T-cell (primary cell): ENCODE measurements at regions not wholly inside any gene's neighbourhood (a gene's known extent, or its start where the extent isn't known, plus 50 kb on each side); places are given as distances from the start of the nearest gene placed in this dataset.

Source experiments
- ATAC-seq, 4 experiments: fragments of 200-7000 bp in 3 of 4; fragments of 150-1000 bp in 1 of 4; cut with Tn5 transposase; replicated peaks in 1 of 4; 1 replicate in 3 of 4; 2 replicates in 1 of 4; pipeline ENCODE4 v1.10.0; 2021; ENCODE audit warnings: moderate library complexity in 3 of 4, mild to moderate bottlenecking in 2 of 4, moderate number of reproducible peaks in 1 of 4
- CTCF ChIA-PET, 2 donors: fragments of 300-600 bp; sonication (Branson Sonifier 250); formaldehyde crosslinking; loops; one replicate each; lab custom pipeline; 2022; ENCODE audit warnings: antibody characterized with exemption in 2 of 2; lab: Charles Lee
- POLR2A ChIA-PET, 2 donors: fragments of 300-600 bp; sonication (Branson Sonifier 250); formaldehyde crosslinking; loops; one replicate each; lab custom pipeline; 2022; ENCODE audit warnings: antibody characterized with exemption in 2 of 2; lab: Charles Lee
- DNase-seq, 35 experiments: peaks; one replicate each; pipeline versions ENCODE4 v3.0.0 to v3.0.0-alpha.2; 2013 to 2023
- H3K27ac ChIP-seq: one replicate; pipeline ENCODE4 v1.5.1; 2013; ENCODE audit warnings: low read length
- H3K27me3 ChIP-seq, 2 experiments: replicated peaks in 1 of 2; 1 replicate in 1 of 2; 2 replicates in 1 of 2; pipeline versions ENCODE4 v1.6.1 to v1.7.0; 2013; ENCODE audit warnings: low read length in 1 of 2, mixed read lengths in 1 of 2; ENCODE audit not compliant: control insufficient read depth in 2 of 2, insufficient read depth in 2 of 2; ENCODE audit errors: extremely low read depth in 1 of 2
- H3K36me3 ChIP-seq, 2 donors: 1 replicate in 1 of 2; 2 replicates in 1 of 2; pipeline versions ENCODE4 v1.6.1 to v1.7.0; 2013; ENCODE audit warnings: low read length in 1 of 2; ENCODE audit not compliant: control insufficient read depth in 2 of 2, insufficient read depth in 1 of 2; ENCODE audit errors: extremely low read depth in 1 of 2
- H3K4me1 ChIP-seq, 2 experiments: 1 replicate in 1 of 2; 2 replicates in 1 of 2; pipeline versions ENCODE4 v1.6.1 to v1.7.0; 2013; ENCODE audit warnings: low read length in 2 of 2, mixed read lengths in 1 of 2; ENCODE audit not compliant: insufficient read depth in 2 of 2, control insufficient read depth in 1 of 2; ENCODE audit errors: extremely low read depth in 1 of 2
- H3K4me3 ChIP-seq, 2 donors: 1 replicate in 1 of 2; 2 replicates in 1 of 2; pipeline versions ENCODE4 v1.5.1 to v1.7.0; 2013; ENCODE audit warnings: mild to moderate bottlenecking in 2 of 2, low read length in 1 of 2, moderate library complexity in 1 of 2; ENCODE audit not compliant: control insufficient read depth in 1 of 2; ENCODE audit errors: extremely low read depth in 1 of 2
- H3K9me3 ChIP-seq: 2 replicates; pipeline ENCODE4 v1.7.0; 2013
- H3K27ac Mint-ChIP-seq, 2 donors: one replicate each; pipeline ENCODE4 v1.8.0; 2020 to 2021; ENCODE audit warnings: mild to moderate bottlenecking in 2 of 2, mixed read lengths in 2 of 2
- H3K27me3 Mint-ChIP-seq, 2 donors: one replicate each; pipeline ENCODE4 v1.8.0; 2021 to 2022; ENCODE audit warnings: mixed read lengths in 2 of 2
- H3K36me3 Mint-ChIP-seq: one replicate; pipeline ENCODE4 v1.8.0; 2021; ENCODE audit warnings: mixed read lengths
- H3K4me1 Mint-ChIP-seq, 3 donors: one replicate each; pipeline ENCODE4 v1.8.0; 2020 to 2022; ENCODE audit warnings: mixed read lengths in 3 of 3, mild to moderate bottlenecking in 1 of 3
- H3K4me3 Mint-ChIP-seq, 3 donors: one replicate each; pipeline ENCODE4 v1.8.0; 2020 to 2022; ENCODE audit warnings: mild to moderate bottlenecking in 3 of 3, mixed read lengths in 3 of 3, moderate library complexity in 3 of 3
- H3K9me3 Mint-ChIP-seq, 3 donors: one replicate each; pipeline ENCODE4 v1.8.0; 2020 to 2022; ENCODE audit warnings: mixed read lengths in 3 of 3
- WGBS: methylation state at CpG from one replicate; pipeline ENCODE4 v1.1.5; 2013; ENCODE audit warnings: missing lambda C conversion rate; ENCODE audit not compliant: insufficient coverage; 5-methylcytosine and 5-hydroxymethylcytosine counted together

GRCh38 chr16:6177616-6178180, 1080.1 kb upstream of the EEF2KMT start:
- no peak overlapping the region for H3K27ac ChIP-seq
- Mint-ChIP-seq H3K4me3 (no peak overlapping the region), H3K27me3 (no peaks in the 10 kb centered on the region), H3K4me1 (no peaks in the 10 kb centered on the region), H3K27ac (no peak overlapping the region), H3K9me3 (peaks cover 7 to 25% (median 18%) of the 10 kb centered on the region in 3 donors), H3K36me3 (no peaks in the 10 kb centered on the region)
- POLR2A ChIA-PET: no interaction called here
- no peak overlapping the region for H3K4me3 ChIP-seq
- no peaks in the 10 kb centered on the region for H3K9me3 ChIP-seq
- DNase-seq (no peak), ATAC-seq (no peak)
- no peaks in the 10 kb centered on the region for H3K4me1 ChIP-seq
- H3K27me3 ChIP-seq: no peaks in the 10 kb centered on the region
- no peaks in the 10 kb centered on the region for H3K36me3 ChIP-seq
- WGBS: no CpG with 5 or more reads among the region's 5 CpGs
- CTCF ChIA-PET: interaction anchor here in 1 of 2 donors (0.6 kb wide), 1 partner anchor 101 kb away, joined by 4 read pairs; no protein-coding TSS in a partner anchor

GRCh38 chr16:6170022-6170421, 1072.4 kb upstream of the EEF2KMT start:
- Histone ChIP-seq H3K4me3 (no peak overlapping the region), H3K9me3 (no peaks in the 10 kb centered on the region), H3K36me3 (no peaks in the 10 kb centered on the region), H3K4me1 (no peaks in the 10 kb centered on the region), H3K27ac (no peak overlapping the region), H3K27me3 (no peaks in the 10 kb centered on the region)
- CTCF ChIA-PET: no interaction called here
- Mint-ChIP-seq H3K27ac (no peak overlapping the region), H3K36me3 (no peaks in the 10 kb centered on the region), H3K4me1 (no peaks in the 10 kb centered on the region), H3K27me3 (no peaks in the 10 kb centered on the region), H3K9me3 (peaks cover 15 to 23% (median 16%) of the 10 kb centered on the region in 3 donors), H3K4me3 (no peak overlapping the region)
- WGBS: 85% methylated on average over 5 of the region's 5 CpGs
- ATAC-seq (no peak), DNase-seq (no peak)
- POLR2A ChIA-PET: no interaction called here

GRCh38 chr16:6165330-6165979, 1067.9 kb upstream of the EEF2KMT start:
- no peaks in the 10 kb centered on the region for H3K27me3 ChIP-seq
- Mint-ChIP-seq H3K27me3 (no peaks in the 10 kb centered on the region), H3K27ac (no peak overlapping the region), H3K9me3 (peaks cover 3 to 10% (median 7%) of the 10 kb centered on the region in 3 donors), H3K4me3 (no peak overlapping the region), H3K36me3 (no peaks in the 10 kb centered on the region), H3K4me1 (no peaks in the 10 kb centered on the region)
- no peak overlapping the region for H3K4me3 ChIP-seq
- no peak for ATAC-seq
- H3K4me1 ChIP-seq: no peaks in the 10 kb centered on the region
- H3K9me3 ChIP-seq: no peaks in the 10 kb centered on the region
- DNase-seq: no peak
- ChIA-PET POLR2A (no interaction called here), CTCF (interaction anchor here in 1 of 2 donors (0.5 kb wide), 1 partner anchor 356 kb away, joined by 3 read pairs; no protein-coding TSS in a partner anchor)
- 60% methylated on average over 2 of the region's 11 CpGs for WGBS
- no peaks in the 10 kb centered on the region for H3K36me3 ChIP-seq
- H3K27ac ChIP-seq: no peak overlapping the region

- Mint-ChIP-seq H3K27me3 (no peaks in the 10 kb centered on the region), H3K27ac (no peak overlapping the region), H3K9me3 (peaks cover 3 to 9% (median 7%) of the 10 kb centered on the region in 3 donors), H3K36me3 (no peaks in the 10 kb centered on the region), H3K4me3 (no peak overlapping the region), H3K4me1 (no peaks in the 10 kb centered on the region)
- ATAC-seq (no peak), DNase-seq (no peak)
- WGBS: 83% methylated on average over 8 of the region's 10 CpGs
- Histone ChIP-seq H3K36me3 (no peaks in the 10 kb centered on the region), H3K27ac (no peak overlapping the region), H3K9me3 (no peaks in the 10 kb centered on the region), H3K27me3 (no peaks in the 10 kb centered on the region), H3K4me1 (no peaks in the 10 kb centered on the region), H3K4me3 (no peak overlapping the region)
- ChIA-PET CTCF (no interaction called here), POLR2A (no interaction called here)
Observed at GRCh38 chr16:6160871-6161270, 1063.3 kb upstream of the EEF2KMT start.

- no peaks in the 10 kb centered on the region for H3K4me1 ChIP-seq
- H3K4me3 ChIP-seq: no peak overlapping the region
- Mint-ChIP-seq H3K4me3 (no peak overlapping the region), H3K4me1 (no peaks in the 10 kb centered on the region), H3K36me3 (no peaks in the 10 kb centered on the region), H3K27me3 (no peaks in the 10 kb centered on the region), H3K27ac (no peak overlapping the region), H3K9me3 (peaks cover 3 to 9% (median 7%) of the 10 kb centered on the region in 3 donors)
- ATAC-seq: no peak
- CTCF ChIA-PET: no interaction called here
- no peaks in the 10 kb centered on the region for H3K9me3 ChIP-seq
- POLR2A ChIA-PET: no interaction called here
- DNase-seq: no peak
- no peak overlapping the region for H3K27ac ChIP-seq
- no peaks in the 10 kb centered on the region for H3K27me3 ChIP-seq
- no peaks in the 10 kb centered on the region for H3K36me3 ChIP-seq
- 79% methylated on average over 3 of the region's 3 CpGs for WGBS
Observed at GRCh38 chr16:6160303-6160702, 1062.7 kb upstream of the EEF2KMT start.

GRCh38 chr16:6157806-6158205, 1060.2 kb upstream of the EEF2KMT start:
- Mint-ChIP-seq H3K27ac (no peak overlapping the region), H3K4me3 (no peak overlapping the region), H3K4me1 (no peaks in the 10 kb centered on the region), H3K36me3 (no peaks in the 10 kb centered on the region), H3K27me3 (no peaks in the 10 kb centered on the region), H3K9me3 (peaks cover 7 to 13% (median 8%) of the 10 kb centered on the region in 3 donors)
- Histone ChIP-seq H3K27ac (no peak overlapping the region), H3K27me3 (no peaks in the 10 kb centered on the region), H3K4me1 (no peaks in the 10 kb centered on the region), H3K36me3 (no peaks in the 10 kb centered on the region), H3K9me3 (no peaks in the 10 kb centered on the region), H3K4me3 (no peak overlapping the region)
- ChIA-PET POLR2A (no interaction called here), CTCF (no interaction called here)
- no peak for DNase-seq
- WGBS: no CpG with 5 or more reads among the region's 4 CpGs
- ATAC-seq: no peak
